Caco-2 (cell line): ENCODE measurements at regions not wholly inside any gene's neighbourhood (a gene's known extent, or its start where the extent isn't known, plus 50 kb on each side); places are given as distances from the start of the nearest gene placed in this dataset.

Experiments
- BruUV-seq: library from RNA; stranded (reverse); fragments of 400-500 nt; replicated peaks from 2 replicates; lab custom pipeline; 2021; lab: Mats Ljungman, UMichigan
- CTCF ChIA-PET: fragments of 300-600 bp; sonication (Branson Sonifier 250); formaldehyde crosslinking; loops from one replicate; lab custom pipeline; 2022; ENCODE audit warnings: antibody characterized with exemption; lab: Charles Lee
- POLR2A ChIA-PET: fragments of 300-600 bp; sonication (Branson Sonifier 250); formaldehyde crosslinking; loops from one replicate; lab custom pipeline; 2022; ENCODE audit warnings: antibody characterized with exemption; lab: Charles Lee
- DNase-seq, 2 experiments: peaks; one replicate each; pipeline versions ENCODE4 v3.0.0 to v3.0.0-alpha.2; 2020 to 2022
- H3K27me3 ChIP-seq: replicated peaks from 2 replicates; pipeline ENCODE4 v1.6.0; 2011; ENCODE audit warnings: low read length; ENCODE audit not compliant: control insufficient read depth, insufficient read depth
- H3K36me3 ChIP-seq: 2 replicates; pipeline ENCODE4 v1.5.1; 2011; ENCODE audit warnings: low read length; ENCODE audit not compliant: control insufficient read depth, insufficient read depth
- H3K4me1 ChIP-seq: fragments of 250-450 bp; sonication (Bioruptor Pico); 2 replicates; pipeline ENCODE4 v1.5.1; 2020; ENCODE audit warnings: mild to moderate bottlenecking
- H3K4me3 ChIP-seq: 2 replicates; pipeline ENCODE4 v1.5.1; 2011; ENCODE audit warnings: low read depth, mild to moderate bottlenecking, control low read depth, low read length
- H3K9me3 ChIP-seq: fragments of 250-450 bp; sonication (Bioruptor Pico); 2 replicates; pipeline ENCODE4 v1.5.1; 2020; ENCODE audit warnings: mild to moderate bottlenecking, moderate library complexity
- H3K27ac Mint-ChIP-seq: one replicate; pipeline ENCODE4 v1.8.0; 2022; ENCODE audit warnings: mixed read lengths; ENCODE audit not compliant: unreplicated experiment
- H3K27me3 Mint-ChIP-seq: one replicate; pipeline ENCODE4 v1.8.0; 2022; ENCODE audit warnings: mixed read lengths; ENCODE audit not compliant: insufficient read depth, unreplicated experiment
- H3K36me3 Mint-ChIP-seq: one replicate; pipeline ENCODE4 v1.8.0; 2022; ENCODE audit warnings: mild to moderate bottlenecking, mixed read lengths; ENCODE audit not compliant: insufficient read depth, unreplicated experiment
- H3K4me1 Mint-ChIP-seq: one replicate; pipeline ENCODE4 v1.8.0; 2022; ENCODE audit warnings: low read depth, mixed read lengths; ENCODE audit not compliant: unreplicated experiment
- H3K4me3 Mint-ChIP-seq: one replicate; pipeline ENCODE4 v1.8.0; 2022; ENCODE audit warnings: mild to moderate bottlenecking, moderate library complexity, mixed read lengths; ENCODE audit not compliant: unreplicated experiment
- H3K9me3 Mint-ChIP-seq: one replicate; pipeline ENCODE4 v1.8.0; 2022; ENCODE audit warnings: mixed read lengths; ENCODE audit not compliant: unreplicated experiment
- intact Hi-C: fragments of 100-400 bp; cut with micrococcal nuclease; formaldehyde crosslinking; loops from one replicate; pipeline ENCODE4 v1.10.0; 2022; ENCODE audit not compliant: unreplicated experiment
- TF ChIP-seq, protein P1 (sequence below), 2 experiments: fragments of 200-600 bp in 1 of 2; IDR thresholded peaks; 1 replicate in 1 of 2; 2 replicates in 1 of 2; pipeline versions ENCODE4 v1.5.1 to v1.8.0; 2011 to 2022; ENCODE audit warnings: antibody characterized with exemption in 1 of 2, control low read depth in 1 of 2, inconsistent platforms in 1 of 2, low read depth in 1 of 2, low read length in 1 of 2, mild to moderate bottlenecking in 1 of 2, moderate library complexity in 1 of 2; ENCODE audit not compliant: insufficient read depth in 1 of 2, severe bottlenecking in 1 of 2, unreplicated experiment in 1 of 2

DNA sequence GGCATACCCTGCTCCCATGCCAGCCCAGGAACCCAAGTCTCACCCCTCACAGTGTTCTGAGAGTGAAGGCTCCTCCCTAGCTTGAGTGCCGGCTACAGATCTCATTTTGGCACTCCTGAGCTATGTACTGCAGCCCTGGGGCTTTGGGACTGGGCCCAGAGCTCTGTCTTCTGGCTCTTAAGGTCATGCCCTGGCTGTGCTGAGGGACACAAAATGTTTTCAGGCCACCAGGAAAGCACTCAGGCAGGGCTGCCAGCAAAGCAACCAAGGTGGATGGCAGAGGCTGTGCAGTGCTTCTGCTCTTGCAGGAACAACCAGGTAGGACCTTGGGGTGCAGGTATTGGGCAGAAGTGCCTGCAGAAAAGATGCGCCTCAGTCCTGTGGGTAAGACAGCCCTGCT, 564.0 kb downstream of the SLC6A15 start:
- Histone ChIP-seq H3K4me3 (no peak overlapping the region), H3K4me1 (no peaks in the 10 kb centered on the region), H3K9me3 (no peaks in the 10 kb centered on the region), H3K27me3 (no peaks in the 10 kb centered on the region), H3K36me3 (no peaks in the 10 kb centered on the region)
- intact Hi-C loops, result no loop called here
- H3K9me3 Mint-ChIP-seq, result no peaks in the 10 kb centered on the region
- no peaks in the 10 kb centered on the region for H3K27me3 Mint-ChIP-seq
- no peak overlapping the region for H3K4me3 Mint-ChIP-seq
- ChIA-PET POLR2A (no interaction called here), CTCF (no interaction called here)
- DNase-seq, result no peak
- BruUV-seq, result no TSS peak
- TF ChIP-seq, protein P1, sequence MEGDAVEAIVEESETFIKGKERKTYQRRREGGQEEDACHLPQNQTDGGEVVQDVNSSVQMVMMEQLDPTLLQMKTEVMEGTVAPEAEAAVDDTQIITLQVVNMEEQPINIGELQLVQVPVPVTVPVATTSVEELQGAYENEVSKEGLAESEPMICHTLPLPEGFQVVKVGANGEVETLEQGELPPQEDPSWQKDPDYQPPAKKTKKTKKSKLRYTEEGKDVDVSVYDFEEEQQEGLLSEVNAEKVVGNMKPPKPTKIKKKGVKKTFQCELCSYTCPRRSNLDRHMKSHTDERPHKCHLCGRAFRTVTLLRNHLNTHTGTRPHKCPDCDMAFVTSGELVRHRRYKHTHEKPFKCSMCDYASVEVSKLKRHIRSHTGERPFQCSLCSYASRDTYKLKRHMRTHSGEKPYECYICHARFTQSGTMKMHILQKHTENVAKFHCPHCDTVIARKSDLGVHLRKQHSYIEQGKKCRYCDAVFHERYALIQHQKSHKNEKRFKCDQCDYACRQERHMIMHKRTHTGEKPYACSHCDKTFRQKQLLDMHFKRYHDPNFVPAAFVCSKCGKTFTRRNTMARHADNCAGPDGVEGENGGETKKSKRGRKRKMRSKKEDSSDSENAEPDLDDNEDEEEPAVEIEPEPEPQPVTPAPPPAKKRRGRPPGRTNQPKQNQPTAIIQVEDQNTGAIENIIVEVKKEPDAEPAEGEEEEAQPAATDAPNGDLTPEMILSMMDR (IDR thresholded peaks at IDR 0.05; ENCODE audit: insufficient read depth in 1 of 2, low read depth in 1 of 2, low read length in 1 of 2, severe bottlenecking in 1 of 2, unreplicated experiment in 1 of 2), result no peak
- no peaks in the 10 kb centered on the region for H3K4me1 Mint-ChIP-seq
- no peaks in the 10 kb centered on the region for H3K36me3 Mint-ChIP-seq
- H3K27ac Mint-ChIP-seq, result no peak overlapping the region

DNA sequence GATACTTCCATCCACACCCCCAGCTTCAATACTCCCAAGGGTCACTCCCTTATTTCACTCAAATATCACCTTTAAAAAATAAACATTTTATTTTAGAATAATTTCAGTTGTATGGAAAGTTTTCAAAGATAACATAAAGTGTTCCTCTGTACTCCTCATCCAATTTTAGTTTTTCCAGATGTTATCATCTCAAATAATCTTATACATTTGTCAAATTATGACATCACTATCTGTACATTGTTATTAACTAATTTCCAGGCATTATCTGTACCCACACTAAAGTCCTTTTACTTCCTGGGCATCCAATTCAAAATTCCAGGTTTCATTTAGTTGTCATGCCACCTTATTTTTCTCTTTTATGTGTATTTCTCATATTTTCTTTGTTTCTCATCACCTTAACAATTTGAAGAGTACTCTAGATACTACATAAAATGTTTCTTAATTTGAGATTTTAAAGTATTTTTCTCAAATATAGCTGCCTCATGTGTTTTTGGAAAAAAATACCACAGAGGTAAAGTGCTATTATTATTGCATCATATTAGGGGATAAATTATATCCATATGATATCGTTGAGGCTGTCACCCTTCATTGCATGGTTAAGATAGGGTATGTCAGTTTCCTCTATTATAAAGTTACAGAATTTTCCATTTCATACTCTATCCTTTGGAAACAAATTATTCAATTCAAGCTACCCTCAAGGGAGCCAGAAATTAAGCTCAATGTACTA, 571.0 kb downstream of the SLC6A15 start:
- DNase-seq, result no peak
- Histone ChIP-seq H3K9me3 (no peaks in the 10 kb centered on the region), H3K36me3 (no peaks in the 10 kb centered on the region), H3K27me3 (no peaks in the 10 kb centered on the region), H3K4me3 (no peak overlapping the region), H3K4me1 (no peaks in the 10 kb centered on the region)
- H3K4me1 Mint-ChIP-seq, result no peaks in the 10 kb centered on the region
- POLR2A ChIA-PET, result no interaction called here
- TF ChIP-seq, protein P1 (IDR thresholded peaks at IDR 0.05; ENCODE audit: insufficient read depth in 1 of 2, low read depth in 1 of 2, low read length in 1 of 2, severe bottlenecking in 1 of 2, unreplicated experiment in 1 of 2), result no peak
- H3K27me3 Mint-ChIP-seq, result no peaks in the 10 kb centered on the region
- BruUV-seq, result no TSS peak
- H3K36me3 Mint-ChIP-seq, result no peaks in the 10 kb centered on the region
- CTCF ChIA-PET, result no interaction called here
- no peaks in the 10 kb centered on the region for H3K9me3 Mint-ChIP-seq
- intact Hi-C loops, result no loop called here
- no peak overlapping the region for H3K27ac Mint-ChIP-seq
- H3K4me3 Mint-ChIP-seq, result no peak overlapping the region

DNA sequence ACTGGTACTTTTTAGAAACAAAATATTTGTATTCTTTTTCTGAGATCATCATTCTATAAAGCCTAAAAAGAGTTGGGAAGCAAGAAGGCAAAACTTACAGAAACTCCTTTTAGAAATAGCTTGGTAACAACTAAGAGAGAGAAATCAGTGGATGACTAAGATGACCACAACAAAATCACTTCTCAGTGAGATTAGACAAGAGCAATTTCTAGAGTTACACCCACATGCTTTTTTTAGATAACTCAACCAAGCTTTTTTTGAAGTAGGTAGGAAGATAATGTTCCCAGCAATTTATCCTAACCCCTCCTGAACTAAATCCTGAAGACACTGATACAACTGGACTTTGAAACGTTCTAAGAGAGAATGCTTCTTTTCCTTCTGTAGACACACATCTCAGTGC, 576.4 kb downstream of the SLC6A15 start:
- no peak for DNase-seq
- CTCF ChIA-PET, result no interaction called here
- Mint-ChIP-seq H3K27ac (no peak overlapping the region), H3K4me3 (no peak overlapping the region), H3K36me3 (no peaks in the 10 kb centered on the region), H3K27me3 (no peaks in the 10 kb centered on the region), H3K9me3 (no peaks in the 10 kb centered on the region), H3K4me1 (no peaks in the 10 kb centered on the region)
- Histone ChIP-seq H3K36me3 (no peaks in the 10 kb centered on the region), H3K9me3 (no peaks in the 10 kb centered on the region), H3K4me1 (no peaks in the 10 kb centered on the region), H3K27me3 (no peaks in the 10 kb centered on the region), H3K4me3 (no peak overlapping the region)
- BruUV-seq, result no TSS peak
- POLR2A ChIA-PET, result no interaction called here
- TF ChIP-seq, protein P1 (IDR thresholded peaks at IDR 0.05; ENCODE audit: insufficient read depth in 1 of 2, low read depth in 1 of 2, low read length in 1 of 2, severe bottlenecking in 1 of 2, unreplicated experiment in 1 of 2), result no peak
- intact Hi-C loops, result no loop called here
